Right ventricle myocardium inferior (tissue), 1 donor: ENCODE measurements at regions not wholly inside any gene's neighbourhood (a gene's known extent, or its start where the extent isn't known, plus 50 kb on each side); places are given as distances from the start of the nearest gene placed in this dataset.
"Not testable (repeated sequence)": the region's sequence is repeated elsewhere in the genome, so short reads cannot be mapped to it uniquely, and the experiment has no call there.

Experiments
- ATAC-seq: fragments of 200-7000 bp; cut with Tn5 transposase; one replicate; pipeline ENCODE4 v1.9.1; 2020; ENCODE audit warnings: mild to moderate bottlenecking, moderate library complexity
- DNase-seq: peaks from one replicate; pipeline ENCODE4 v3.0.0; 2021; ENCODE audit errors: missing footprints
- intact Hi-C: fragments of 100-400 bp; cut with DNase I; formaldehyde crosslinking; loops from one replicate; pipeline ENCODE4 v1.11.0; 2022
- donor health status: DM: no; HTN: yes; CAD: no; lungs with severe emphysema.

DNA sequence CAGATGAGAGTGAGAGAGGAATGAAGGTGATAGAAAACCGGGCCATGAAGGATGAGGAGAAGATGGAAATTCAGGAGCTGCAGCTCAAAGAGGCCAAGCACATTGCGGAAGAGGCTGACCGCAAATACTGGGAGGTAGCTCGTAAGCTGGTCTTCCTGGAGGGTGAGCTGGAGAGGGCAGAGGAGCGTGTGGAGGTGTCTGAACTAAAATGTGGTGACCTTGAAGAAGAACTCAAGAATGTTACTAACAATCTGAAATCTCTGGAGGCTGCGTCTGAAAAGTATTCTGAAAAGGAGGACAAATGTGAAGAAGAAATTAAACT lies 88.9 kb downstream of the EOMES start:
- intact Hi-C loops: no loop called here
- ATAC-seq (peak; percentile 58), DNase-seq (no peak)

DNA sequence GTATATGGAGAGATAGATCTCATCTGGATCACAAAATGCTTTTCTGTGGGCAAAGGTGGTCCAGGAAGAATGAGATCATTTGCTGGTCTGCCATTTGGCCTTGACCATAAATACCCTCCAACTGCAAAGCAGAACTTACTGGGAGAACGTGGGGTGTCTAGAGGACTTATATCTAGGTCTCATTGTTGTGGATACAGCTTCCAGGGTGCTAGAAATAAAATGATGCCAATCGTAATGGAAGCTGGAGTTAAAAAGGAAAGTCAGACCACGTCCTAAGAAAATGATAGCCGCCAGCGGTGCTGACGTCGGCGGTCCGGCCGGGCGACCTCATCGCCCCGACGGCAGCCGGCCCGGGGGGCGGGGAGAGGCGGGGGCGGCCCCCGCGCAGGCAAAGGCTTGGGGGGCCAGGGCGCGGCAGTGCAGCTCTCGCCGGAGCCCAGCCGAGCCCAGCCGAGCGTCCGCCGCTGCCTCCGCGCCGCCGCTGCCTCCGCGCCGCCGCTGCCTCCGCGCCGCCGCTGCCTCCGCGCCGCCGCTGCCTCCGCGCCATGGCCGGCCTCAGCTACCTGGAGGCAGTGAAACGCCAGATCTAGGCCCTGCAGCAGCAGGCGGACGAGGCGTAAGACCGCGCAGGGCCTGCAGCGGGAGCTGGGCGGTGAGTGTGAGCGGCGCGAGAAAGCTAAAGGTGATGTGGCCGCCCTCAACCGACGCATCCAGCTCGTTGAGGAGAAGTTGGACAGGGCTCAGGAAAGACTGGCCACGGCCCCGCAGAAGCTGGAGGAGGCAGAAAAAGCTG lies 89.5 kb downstream of the EOMES start:
- ATAC-seq (peak; percentile 82), DNase-seq (peak; percentile 73)
- intact Hi-C loops: no loop called here

DNA sequence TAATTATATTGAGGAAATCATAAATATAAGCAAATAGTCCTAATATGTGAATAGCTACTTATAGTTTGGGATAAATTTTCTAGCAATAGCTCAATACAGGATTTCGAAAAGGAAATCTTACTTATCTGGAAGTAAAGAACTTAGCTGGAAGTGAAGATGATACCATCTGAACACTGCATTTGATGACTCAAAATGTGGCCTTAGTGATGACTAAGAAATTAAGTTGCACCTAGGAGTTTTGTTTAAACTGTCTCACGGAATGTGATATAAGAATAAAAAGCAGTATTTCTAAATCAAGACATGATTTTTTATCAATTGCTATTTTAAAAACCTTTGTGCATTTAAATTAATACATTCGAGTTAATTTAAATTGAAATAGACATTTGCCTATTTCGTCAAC lies 91.2 kb downstream of the EOMES start:
- DNase-seq (no peak), ATAC-seq (no peak)
- intact Hi-C loops: no loop called here

DNA sequence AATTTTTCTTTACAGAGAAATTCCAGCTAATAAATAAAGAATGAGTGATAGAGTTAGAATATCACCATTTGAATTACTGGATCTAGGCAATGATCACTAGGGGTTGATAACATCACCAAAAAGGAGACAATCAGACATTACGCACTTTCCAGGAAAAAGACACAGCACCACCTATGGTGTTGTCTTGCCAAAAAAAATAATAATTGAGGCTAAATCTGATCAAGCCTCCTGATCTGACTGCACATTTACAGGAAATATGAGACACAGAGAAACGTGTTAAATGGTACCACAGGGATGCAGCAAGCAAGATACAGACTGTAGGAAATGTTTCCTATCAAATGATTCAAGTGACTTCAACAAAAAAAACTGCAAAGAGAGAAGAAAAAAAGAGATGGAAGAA lies 92.8 kb downstream of the EOMES start:
- ATAC-seq (no peak), DNase-seq (no peak)
- intact Hi-C loops: no loop called here

DNA sequence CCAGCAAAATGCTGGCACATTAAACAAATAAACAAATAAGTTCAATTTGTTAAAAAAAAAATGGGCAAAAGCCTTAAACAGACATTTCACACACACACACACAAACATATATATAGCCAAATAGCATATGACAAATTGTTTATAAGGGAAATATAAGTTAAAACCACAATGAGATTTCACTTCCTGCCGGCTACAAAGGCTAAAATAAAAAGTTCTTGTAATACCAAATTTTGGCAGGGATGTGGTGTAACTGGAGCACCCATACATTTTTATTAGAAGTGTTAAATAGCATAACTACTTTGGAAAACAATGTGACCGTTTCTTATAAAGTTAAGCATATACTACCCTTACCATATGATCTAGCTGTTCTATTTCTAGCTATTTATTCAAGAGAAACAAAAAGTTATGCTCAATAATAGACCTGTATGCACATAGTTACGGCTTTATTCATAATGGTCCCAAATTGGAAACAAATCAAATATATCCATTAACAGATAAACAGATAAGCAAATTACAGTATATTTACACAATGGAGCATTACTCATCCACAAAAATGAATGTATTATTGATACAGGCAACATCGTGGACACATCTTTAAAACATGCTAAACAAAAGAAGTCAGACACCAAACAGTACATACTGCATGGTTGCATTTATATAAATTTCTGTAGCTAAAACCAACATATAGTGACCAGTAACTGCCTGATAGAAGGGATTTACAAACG lies 93.9 kb downstream of the EOMES start:
- intact Hi-C loops: no loop called here
- no peak for DNase-seq
- no peak for ATAC-seq

DNA sequence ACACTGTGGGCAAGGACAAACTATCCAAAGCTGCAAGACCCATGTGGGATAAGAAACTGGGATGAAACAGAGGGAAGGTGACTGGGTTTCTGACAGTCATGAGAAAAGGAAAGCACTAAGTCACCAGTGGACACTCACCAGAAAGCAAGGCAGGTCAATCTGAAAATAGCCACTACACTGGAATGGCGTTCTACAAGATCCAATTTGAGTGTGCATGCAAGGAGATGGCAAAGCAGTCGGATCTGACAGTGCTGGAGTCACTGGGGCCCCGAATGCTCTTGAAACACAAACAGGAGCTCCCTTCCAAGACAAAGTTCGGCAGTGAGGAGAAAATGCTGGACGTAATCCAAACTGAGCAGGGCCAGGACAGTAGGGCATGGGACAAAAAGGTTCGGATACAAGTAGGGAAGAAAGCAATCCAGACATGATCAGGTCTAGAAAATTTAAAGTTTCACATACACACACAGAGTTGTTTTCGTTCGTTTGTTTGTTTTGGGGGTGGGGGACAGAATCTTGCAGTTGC lies 95.5 kb downstream of the EOMES start:
- no peak for ATAC-seq
- no peak for DNase-seq
- intact Hi-C loops: no loop called here

DNA sequence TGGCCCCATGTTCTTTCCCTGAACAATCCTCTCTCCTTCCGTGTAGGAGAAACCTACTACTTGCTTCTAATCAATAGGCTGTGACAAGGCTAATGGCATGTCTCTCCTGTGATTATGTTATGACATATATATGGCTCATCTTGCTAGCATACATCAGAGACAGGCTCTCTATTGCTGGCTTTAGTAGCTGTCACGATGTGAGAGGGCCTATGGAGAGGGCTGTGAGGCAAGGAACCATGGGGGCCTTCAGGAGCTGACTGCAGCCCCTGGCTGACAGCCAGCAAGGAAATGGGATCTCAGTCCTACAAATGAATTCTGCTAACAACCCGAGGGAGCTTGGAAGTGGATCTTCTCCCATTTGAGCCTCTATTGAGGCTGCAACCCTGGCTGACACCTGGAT lies 96.3 kb downstream of the EOMES start:
- intact Hi-C loops: no loop called here
- no peak for DNase-seq

DNA sequence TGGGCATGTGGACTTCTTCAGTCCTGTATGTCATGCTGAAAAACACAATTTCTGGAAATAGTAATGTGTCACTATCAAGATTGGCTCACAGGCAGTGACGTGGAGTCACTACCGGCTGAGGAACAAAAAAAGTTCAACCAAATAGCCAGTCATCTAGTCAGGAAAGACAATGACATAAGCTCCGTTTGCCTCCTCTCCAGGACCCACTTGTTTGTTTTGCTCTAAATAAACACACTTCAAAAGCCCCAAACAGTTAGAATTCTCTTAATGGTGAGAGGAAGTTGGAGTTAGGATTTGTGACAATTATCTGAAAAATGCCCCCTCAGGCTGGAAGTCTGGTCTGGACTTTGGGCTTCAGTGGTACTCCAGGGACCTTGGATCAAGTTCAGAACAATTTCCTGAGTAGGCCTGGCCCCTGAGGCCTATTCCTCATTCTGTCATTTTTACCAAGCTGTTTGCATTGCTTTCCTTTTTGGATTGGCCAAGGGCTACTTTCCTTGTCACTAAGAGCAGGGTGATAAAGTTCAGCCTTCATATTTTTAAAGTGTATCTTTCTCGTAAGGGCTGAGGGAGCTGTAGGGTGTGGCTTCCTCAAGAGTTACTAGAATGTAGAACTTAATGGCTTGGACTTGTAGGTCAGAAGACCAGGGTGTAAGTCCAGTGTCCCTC lies 98.9 kb downstream of the EOMES start:
- no peak for DNase-seq
- intact Hi-C loops: no loop called here
- peak; percentile 82 for ATAC-seq

More for the DNA sequence above, 96.3 kb downstream of the EOMES start:
- no peak for ATAC-seq

DNA sequence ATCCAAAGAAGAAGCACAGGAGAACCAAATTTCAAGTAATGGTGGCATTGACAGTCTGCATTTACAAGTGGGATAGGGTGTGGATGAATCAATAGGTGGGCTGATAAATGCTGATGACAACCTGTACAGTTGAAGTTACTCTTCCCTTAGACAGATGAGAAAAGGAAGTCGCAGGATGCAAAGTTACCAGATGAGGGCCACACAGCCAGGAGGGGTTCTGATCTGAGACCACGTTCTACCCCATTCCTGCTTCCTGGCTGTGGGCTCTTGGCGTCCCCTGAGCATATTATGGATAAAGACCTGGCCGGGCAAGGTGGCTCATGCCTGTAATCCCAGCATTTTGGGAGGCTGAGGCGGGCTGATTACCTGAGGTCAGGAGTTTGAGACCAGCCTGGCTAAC lies 104.6 kb downstream of the EOMES start:
- intact Hi-C loops: no loop called here
- ATAC-seq: no peak
- no peak for DNase-seq

DNA sequence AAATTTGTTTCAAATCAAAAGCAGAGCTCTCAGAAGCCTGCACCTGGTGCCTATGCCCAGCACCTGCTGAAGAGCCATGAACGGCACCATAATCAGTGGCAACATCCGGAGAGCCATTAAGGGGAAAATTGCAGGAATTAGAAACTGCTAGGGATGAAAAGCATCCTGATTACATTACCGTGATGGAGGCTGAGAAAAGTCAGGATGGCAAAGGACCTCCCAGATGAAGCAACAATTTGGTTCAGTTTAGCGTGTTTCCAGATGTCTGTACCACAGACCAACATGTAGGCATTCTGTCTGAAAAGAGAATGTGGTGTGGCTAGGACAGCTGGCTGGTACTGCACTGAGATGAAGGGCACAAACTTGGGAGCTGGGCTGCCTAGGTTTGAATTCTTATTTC lies 106.1 kb downstream of the EOMES start:
- DNase-seq (no peak), ATAC-seq (no peak)
- intact Hi-C loops: no loop called here

DNA sequence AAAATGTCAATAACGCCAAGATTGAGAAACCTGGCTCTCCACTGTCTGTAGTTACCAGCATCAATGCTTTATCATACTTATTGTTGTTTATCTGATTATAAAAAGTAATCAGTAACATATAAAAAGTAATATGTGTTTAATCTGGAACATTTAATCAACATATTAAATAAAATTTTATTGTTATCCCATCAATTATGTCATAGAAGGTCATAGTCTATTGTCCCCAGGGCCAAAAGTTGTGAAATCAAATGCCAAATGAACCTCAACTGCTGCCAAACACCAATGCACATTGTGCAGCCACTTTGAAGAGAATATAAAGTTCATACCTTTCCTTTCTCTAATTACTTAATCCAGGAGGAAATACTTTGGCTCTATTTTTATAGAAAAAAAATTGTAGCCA lies 106.6 kb downstream of the EOMES start:
- intact Hi-C loops: no loop called here
- DNase-seq: no peak
- ATAC-seq: no peak

DNA sequence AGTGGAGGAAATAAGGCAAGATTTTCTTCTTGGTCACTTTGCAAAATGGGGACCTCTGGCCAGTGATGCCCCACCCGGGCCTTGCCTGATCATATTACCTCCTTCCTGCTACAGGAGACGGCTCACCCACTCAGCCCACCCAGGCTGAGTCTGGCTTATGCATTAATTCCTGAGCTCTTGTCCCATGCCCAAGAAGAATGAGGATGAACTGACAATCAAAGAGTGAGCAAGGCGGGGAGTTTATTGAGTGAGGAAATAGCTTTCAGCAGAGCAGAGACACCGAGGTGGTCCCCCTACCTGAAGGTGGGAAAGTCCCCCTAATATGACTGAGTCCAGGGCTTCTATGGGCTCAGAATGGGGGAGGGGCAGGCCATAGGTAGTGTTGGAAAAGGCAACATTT lies 107.5 kb downstream of the EOMES start:
- intact Hi-C loops: no loop called here
- no peak for ATAC-seq

DNA sequence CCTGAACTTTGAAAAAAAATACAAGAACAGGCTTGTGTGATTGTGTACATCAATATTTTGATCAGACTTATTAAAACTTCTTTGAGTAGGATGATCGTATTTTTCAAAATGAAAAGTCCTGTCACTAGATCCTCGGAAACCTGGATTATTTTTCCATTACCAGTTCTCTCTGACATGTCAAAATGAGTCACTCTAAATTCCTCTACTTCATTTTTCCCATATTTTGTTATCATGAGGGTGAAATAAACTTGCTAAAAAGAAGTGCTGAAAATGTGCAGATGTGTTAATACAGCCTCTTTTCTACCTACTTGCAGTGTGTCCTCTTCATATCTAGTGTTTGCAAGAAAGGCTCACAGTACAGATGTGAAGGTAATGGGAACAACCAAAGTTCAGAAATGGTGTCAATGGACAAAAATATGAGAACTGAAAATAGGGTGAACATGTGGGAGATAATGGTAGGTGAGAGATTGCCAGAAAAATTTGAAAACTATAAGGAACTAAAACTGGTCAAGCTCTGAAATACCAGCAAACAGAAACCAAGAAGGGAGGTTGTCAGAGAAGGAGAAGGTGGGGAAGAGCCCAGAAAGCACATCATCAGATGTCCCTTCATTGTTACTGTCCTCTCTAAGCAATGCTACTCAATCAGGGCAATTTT lies 108.2 kb downstream of the EOMES start:
- ATAC-seq (no peak), DNase-seq (no peak)
- intact Hi-C loops: no loop called here

More for the DNA sequence above, 107.5 kb downstream of the EOMES start:
- no peak for DNase-seq

DNA sequence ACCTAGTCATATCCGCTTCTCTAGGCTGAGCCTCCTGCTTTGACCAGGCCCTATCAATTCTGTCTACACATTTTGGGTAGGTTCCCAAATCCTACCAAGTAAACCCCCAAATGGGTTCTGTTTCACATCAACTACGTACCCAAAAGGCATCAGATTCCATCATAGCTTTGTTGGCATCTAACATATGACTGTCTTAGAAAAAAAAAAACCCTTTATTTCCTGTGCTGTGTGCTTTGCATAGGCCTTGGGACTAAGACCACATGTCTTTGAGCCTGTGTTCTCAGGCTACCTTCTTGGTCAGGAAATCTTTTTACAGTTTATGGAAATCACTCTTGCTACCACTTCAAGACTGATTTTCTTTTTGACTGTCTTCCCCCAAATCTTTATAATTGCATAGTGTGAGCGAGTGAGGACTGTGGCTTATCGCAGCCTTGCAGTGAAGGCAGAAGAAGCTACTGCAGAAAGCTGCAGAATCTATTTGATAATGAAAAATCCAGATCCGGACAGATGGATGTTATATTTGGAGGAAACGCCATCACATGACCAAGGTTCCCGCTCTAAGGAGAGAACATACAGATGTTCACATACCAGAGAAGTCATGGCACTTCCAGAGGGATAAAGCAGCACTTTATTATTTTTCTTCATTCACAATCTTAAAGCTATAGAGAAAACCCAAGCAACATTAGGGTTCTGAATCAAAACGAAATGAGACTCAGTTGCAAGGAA lies 111.2 kb downstream of the EOMES start:
- ATAC-seq: no peak
- no peak for DNase-seq
- intact Hi-C loops: no loop called here

DNA sequence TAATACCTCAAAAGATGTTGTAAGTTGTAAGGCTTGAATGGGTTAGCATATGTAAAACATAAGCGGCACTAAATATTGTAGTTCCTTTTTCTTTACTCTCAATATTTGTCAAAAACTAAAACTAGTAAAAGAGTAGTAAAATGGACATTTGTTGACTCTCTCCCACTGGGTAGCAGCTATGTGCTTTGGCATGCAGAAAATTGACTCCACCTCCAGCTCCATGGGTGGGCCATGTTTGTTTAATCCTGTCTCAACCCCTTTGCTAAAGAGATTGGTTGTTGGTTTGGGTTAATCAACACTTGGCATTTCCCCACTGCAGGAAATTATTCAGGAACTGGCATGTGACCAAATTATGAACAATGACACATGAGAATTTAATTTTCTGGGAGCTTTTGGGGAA lies 114.8 kb downstream of the EOMES start:
- no peak for ATAC-seq
- DNase-seq: no peak
- intact Hi-C loops: no loop called here

DNA sequence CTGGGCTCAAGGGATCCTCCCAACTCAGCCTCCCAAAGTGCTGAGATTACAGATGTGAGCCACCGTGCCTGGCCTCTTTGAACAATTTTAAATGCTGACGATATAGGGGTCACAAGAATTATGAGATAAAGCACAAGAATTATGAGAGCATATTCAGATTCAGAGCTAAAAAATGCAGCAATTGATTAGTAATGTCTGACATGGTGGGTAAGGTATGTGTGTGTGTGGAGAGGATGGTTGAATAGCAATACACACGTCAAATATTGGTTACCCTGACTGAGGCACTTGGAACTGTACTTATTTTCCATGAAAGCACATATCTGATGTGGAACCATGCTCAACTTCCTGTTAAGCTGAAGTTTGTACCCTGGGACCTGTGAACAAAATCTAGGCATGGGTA lies 115.6 kb downstream of the EOMES start:
- no peak for DNase-seq
- no peak for ATAC-seq
- intact Hi-C loops: no loop called here

DNA sequence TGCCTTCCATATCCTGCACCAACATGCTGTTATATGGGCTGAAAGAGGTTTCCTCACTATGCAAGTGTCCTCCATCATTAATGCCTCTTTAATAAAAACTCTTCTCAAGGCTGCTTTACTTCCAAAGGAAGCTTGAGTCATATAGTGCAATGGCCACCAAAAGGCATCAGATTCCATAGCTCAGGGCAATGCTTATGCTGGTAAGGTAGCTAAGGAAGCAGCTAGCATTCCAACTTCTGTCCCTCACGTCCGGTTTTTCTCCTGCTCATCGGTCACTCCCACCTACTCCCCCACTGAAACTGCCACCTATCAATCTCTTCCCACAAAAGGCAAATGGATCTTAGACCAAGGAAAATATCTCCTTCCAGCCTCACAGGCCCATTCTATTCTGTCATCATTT lies 117.1 kb upstream of the SLC4A7 start:
- ATAC-seq, DNase-seq, intact Hi-C loops: not testable (repeated sequence)

DNA sequence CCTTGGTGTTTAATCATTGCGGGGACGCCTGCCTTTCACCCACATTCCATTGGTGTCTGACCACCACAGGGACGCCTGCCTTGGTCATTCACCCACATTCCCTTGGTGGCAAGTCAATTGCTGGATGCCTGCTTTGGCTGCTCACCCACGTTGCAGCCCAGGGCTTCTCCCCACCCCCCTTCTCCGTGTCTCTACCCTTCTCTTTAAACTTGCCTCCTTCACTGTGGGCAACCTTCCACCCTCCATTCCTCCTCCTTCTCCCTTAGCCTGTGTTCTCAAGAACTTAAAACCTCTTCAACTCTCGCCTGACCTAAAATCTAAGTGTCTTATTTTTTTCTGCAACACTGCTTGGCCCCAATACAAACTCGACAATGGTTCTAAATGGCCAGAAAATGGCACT lies 115.6 kb upstream of the SLC4A7 start:
- intact Hi-C loops: loop anchor here (10.0 kb wide), 1 partner anchor 75 kb away; no protein-coding TSS in a partner anchor
- DNase-seq, ATAC-seq: not testable (repeated sequence)

DNA sequence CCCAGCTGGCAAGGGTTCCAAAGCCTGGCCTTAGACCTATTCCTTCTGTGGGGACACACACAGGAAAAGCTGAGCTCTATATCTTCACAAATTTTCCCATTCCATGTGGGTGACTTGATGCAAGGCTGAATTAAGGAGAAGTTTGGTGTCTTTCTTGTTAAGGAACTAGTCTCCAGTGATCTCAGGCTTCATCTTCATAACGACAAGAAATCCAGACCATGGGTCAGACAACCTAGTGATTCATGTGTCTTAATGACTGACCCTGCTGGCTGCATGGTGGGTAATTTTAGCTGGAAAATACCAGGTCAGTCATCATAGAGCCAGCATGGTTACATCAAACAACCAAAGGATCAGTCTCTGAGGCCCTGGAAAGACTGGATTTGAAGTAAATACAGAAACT lies 112.7 kb upstream of the SLC4A7 start:
- ATAC-seq: no peak
- DNase-seq: no peak
- intact Hi-C loops: loop anchor here (10.0 kb wide), 1 partner anchor 72 kb away; no protein-coding TSS in a partner anchor
